Cardiac muscle cell (in vitro differentiated cells and primary cell): ENCODE measurements at regions not wholly inside any gene's neighbourhood (a gene's known extent, or its start where the extent isn't known, plus 50 kb on each side); places are given as distances from the start of the nearest gene placed in this dataset.

Source experiments
- DNase-seq, 2 donors: peaks; one replicate each; pipeline versions ENCODE4 v3.0.0 to v3.0.0-alpha.2; 2010 to 2017; ENCODE audit warnings: low read depth in 1 of 2, low spot score in 1 of 2
- H3K27ac ChIP-seq: fragments of 200-600 bp; sonication (generic); 2 replicates; pipeline ENCODE4 v1.5.1; 2016
- H3K27me3 ChIP-seq: fragments of 200-600 bp; sonication (generic); 2 replicates; pipeline ENCODE4 v1.6.0; 2016; ENCODE audit warnings: control low read depth
- H3K36me3 ChIP-seq: fragments of 200-600 bp; sonication (generic); 2 replicates; pipeline ENCODE4 v1.5.1; 2016; ENCODE audit warnings: control low read depth
- H3K4me1 ChIP-seq: fragments of 200-600 bp; sonication (generic); 2 replicates; pipeline ENCODE4 v1.8.1; 2017; ENCODE audit warnings: low read depth, mild to moderate bottlenecking, mixed run types
- H3K4me3 ChIP-seq: fragments of 200-600 bp; sonication (generic); 2 replicates; pipeline ENCODE4 v1.5.1; 2016; ENCODE audit warnings: mild to moderate bottlenecking
- H3K9me3 ChIP-seq: fragments of 200-600 bp; sonication (generic); 2 replicates; pipeline ENCODE4 v1.5.1; 2017; ENCODE audit warnings: low read depth, mild to moderate bottlenecking, control low read depth
- CTCF ChIP-seq: IDR thresholded peaks from 2 replicates; pipeline ENCODE4 v1.5.1; 2012; ENCODE audit warnings: low read depth, mild to moderate bottlenecking, low read length

- no peaks in the 10 kb centered on the region for H3K36me3 ChIP-seq
- H3K9me3 ChIP-seq: no peaks in the 10 kb centered on the region
- no peaks in the 10 kb centered on the region for H3K4me1 ChIP-seq
- TF ChIP-seq CTCF: no peak
- no peak for DNase-seq
- no peak overlapping the region for H3K4me3 ChIP-seq
- no peaks in the 10 kb centered on the region for H3K27me3 ChIP-seq
- no peak overlapping the region for H3K27ac ChIP-seq
These were observed 255.3 kb upstream of the PCDH10 start for GRCh38 chr4:132893787-132894186.

- DNase-seq: no peak
- H3K9me3 ChIP-seq: no peaks in the 10 kb centered on the region
- no peaks in the 10 kb centered on the region for H3K27me3 ChIP-seq
- H3K4me3 ChIP-seq: no peak overlapping the region
- no peaks in the 10 kb centered on the region for H3K36me3 ChIP-seq
- H3K27ac ChIP-seq: no peak overlapping the region
- no peak for TF ChIP-seq CTCF
- no peaks in the 10 kb centered on the region for H3K4me1 ChIP-seq
These were observed 247.9 kb upstream of the PCDH10 start for GRCh38 chr4:132901224-132901623.

- Histone ChIP-seq H3K4me1 (no peaks in the 10 kb centered on the region), H3K27ac (no peak overlapping the region), H3K36me3 (no peaks in the 10 kb centered on the region), H3K9me3 (no peaks in the 10 kb centered on the region), H3K27me3 (no peaks in the 10 kb centered on the region), H3K4me3 (no peak overlapping the region)
- TF ChIP-seq CTCF: no peak
- no peak for DNase-seq
These were observed 238.8 kb upstream of the PCDH10 start for GRCh38 chr4:132910229-132910748.

GRCh38 chr4:132918096-132918495 is 231.0 kb upstream of the PCDH10 start:
- no peak for TF ChIP-seq CTCF
- no peak for DNase-seq
- Histone ChIP-seq H3K36me3 (no peaks in the 10 kb centered on the region), H3K27ac (no peak overlapping the region), H3K27me3 (no peaks in the 10 kb centered on the region), H3K4me3 (no peak overlapping the region), H3K4me1 (no peaks in the 10 kb centered on the region), H3K9me3 (no peaks in the 10 kb centered on the region)

- no peak overlapping the region for H3K4me3 ChIP-seq
- no peaks in the 10 kb centered on the region for H3K9me3 ChIP-seq
These were observed 225.6 kb upstream of the PCDH10 start for GRCh38 chr4:132923516-132923915.

More at GRCh38 chr4:132923516-132923915, 225.6 kb upstream of the PCDH10 start:
- H3K27me3 ChIP-seq: no peaks in the 10 kb centered on the region
- H3K36me3 ChIP-seq: no peaks in the 10 kb centered on the region
- DNase-seq: no peak
- H3K4me1 ChIP-seq: no peaks in the 10 kb centered on the region
- no peak for TF ChIP-seq CTCF
- H3K27ac ChIP-seq: no peak overlapping the region
